Panc1 (cell line): ENCODE measurements at regions not wholly inside any gene's neighbourhood (a gene's known extent, or its start where the extent isn't known, plus 50 kb on each side); places are given as distances from the start of the nearest gene placed in this dataset.

Experiments
- ATAC-seq: fragments of 200-7000 bp; cut with Tn5 transposase; 2 replicates; pipeline ENCODE4 v1.9.1; 2020; ENCODE audit warnings: mild to moderate bottlenecking, moderate library complexity
- BruUV-seq: library from RNA; stranded (reverse); fragments of 400-500 nt; replicated peaks from 2 replicates; lab custom pipeline; 2021; lab: Mats Ljungman, UMichigan
- CTCF ChIA-PET: fragments of 300-600 bp; sonication (Branson Sonifier 250); formaldehyde crosslinking; loops from one replicate; lab custom pipeline; 2022; ENCODE audit warnings: antibody characterized with exemption; lab: Charles Lee
- POLR2A ChIA-PET: fragments of 300-600 bp; sonication (Branson Sonifier 250); formaldehyde crosslinking; loops from one replicate; lab custom pipeline; 2022; ENCODE audit warnings: antibody characterized with exemption; lab: Charles Lee
- DNase-seq: peaks from one replicate; pipeline ENCODE4 v3.0.0-alpha.2; 2010; ENCODE audit warnings: low read depth, low spot score
- H3K27ac ChIP-seq: 2 replicates; pipeline ENCODE4 v1.5.1; 2011; ENCODE audit warnings: mild to moderate bottlenecking, low read length, inconsistent platforms
- H3K27me3 ChIP-seq: fragments of 200-500 bp; sonication (Bioruptor generic); 2 replicates; pipeline ENCODE4 v1.6.0; 2014; ENCODE audit warnings: low read length, inconsistent platforms; ENCODE audit not compliant: control insufficient read depth, insufficient read depth
- H3K36me3 ChIP-seq: fragments of 200-500 bp; sonication (Bioruptor generic); 2 replicates; pipeline ENCODE4 v1.5.1; 2014; ENCODE audit warnings: inconsistent platforms, mild to moderate bottlenecking, low read length, moderate library complexity; ENCODE audit not compliant: control insufficient read depth, insufficient read depth
- H3K4me1 ChIP-seq: 2 replicates; pipeline ENCODE4 v1.5.1; 2011; ENCODE audit warnings: inconsistent platforms, mild to moderate bottlenecking, low read length, moderate library complexity; ENCODE audit not compliant: control insufficient read depth, insufficient read depth
- H3K4me3 ChIP-seq, 2 experiments: 2 replicates each; pipeline ENCODE4 v1.5.1; 2011 to 2012; ENCODE audit warnings: low read depth in 2 of 2, low read length in 2 of 2, mild to moderate bottlenecking in 2 of 2, inconsistent platforms in 1 of 2, moderate library complexity in 1 of 2
- H3K9me3 ChIP-seq: fragments of 200-500 bp; sonication (Bioruptor generic); 2 replicates; pipeline ENCODE4 v1.5.1; 2014; ENCODE audit warnings: low read depth, mild to moderate bottlenecking, inconsistent platforms, low read length, moderate library complexity; ENCODE audit not compliant: control insufficient read depth, insufficient read depth
- CTCF ChIP-seq: fragments of 450-650 bp; IDR thresholded peaks from 2 replicates; pipeline ENCODE4 v1.5.1; 2017; ENCODE audit warnings: mild to moderate bottlenecking
- POLR2AphosphoS5 ChIP-seq: IDR thresholded peaks from 2 replicates; pipeline ENCODE4 v1.6.1; 2012; ENCODE audit warnings: mild to moderate bottlenecking, low read depth, low read length, moderate library complexity
- REST ChIP-seq, 2 experiments: IDR thresholded peaks; 2 replicates each; pipeline ENCODE4 v1.6.1; 2011 to 2012; ENCODE audit warnings: low read depth in 2 of 2, control low read depth in 1 of 2, low read length in 1 of 2, mild to moderate bottlenecking in 1 of 2, moderate library complexity in 1 of 2; ENCODE audit not compliant: insufficient read depth in 1 of 2
- SIN3A ChIP-seq: IDR thresholded peaks from 2 replicates; pipeline ENCODE4 v1.6.1; 2012; ENCODE audit warnings: low read depth, mild to moderate bottlenecking, low read length, moderate library complexity, borderline replicate concordance; ENCODE audit not compliant: insufficient read depth
- TCF7L2 ChIP-seq: IDR thresholded peaks from 2 replicates; pipeline ENCODE4 v1.6.1; 2011; ENCODE audit warnings: mild to moderate bottlenecking, low read depth, low read length, inconsistent platforms
- in situ Hi-C: cut with HindIII; loops from 2 replicates; pipeline ENCODE4 v1.10.0; 2016; ENCODE audit warnings: low sequenced_read_pairs, low pct_unique_long_range_greater_than_20kb
- intact Hi-C: fragments of 100-400 bp; cut with micrococcal nuclease; formaldehyde crosslinking; loops from one replicate; pipeline ENCODE4 v1.10.0; 2022; ENCODE audit not compliant: unreplicated experiment

- Histone ChIP-seq H3K27me3 (peaks cover 2% of the 10 kb centered on the region; the same call in 1 of the 2 replicates), H3K9me3 (no peaks in the 10 kb centered on the region), H3K4me3 (no peak overlapping the region), H3K4me1 (no peaks in the 10 kb centered on the region), H3K27ac (no peak overlapping the region), H3K36me3 (no peaks in the 10 kb centered on the region)
- ChIA-PET POLR2A (no interaction called here), CTCF (no interaction called here)
- no peak for DNase-seq
- TF ChIP-seq POLR2AphosphoS5 (no peak), SIN3A (no peak), REST (IDR thresholded peaks at IDR 0.05; ENCODE audit: insufficient read depth in 1 of 2, low read depth in 2 of 2, low read length in 1 of 2) (no peak), CTCF (no peak), TCF7L2 (no peak)
- no peak for ATAC-seq
- intact Hi-C loops = no loop called here
- in situ Hi-C loops = no loop called here
- BruUV-seq = no TSS peak
These were observed 57.6 kb upstream of the ARGLU1 start for GRCh38 chr13:106625578-106625977.

GRCh38 chr13:106623799-106624460 lies 56.0 kb upstream of the ARGLU1 start:
- intact Hi-C loops (no loop called here), in situ Hi-C loops (no loop called here)
- ATAC-seq (no peak), DNase-seq (no peak)
- Histone ChIP-seq H3K4me3 (no peak overlapping the region), H3K27me3 (peaks cover 2% of the 10 kb centered on the region; the same call in 1 of the 2 replicates), H3K4me1 (no peaks in the 10 kb centered on the region), H3K36me3 (no peaks in the 10 kb centered on the region), H3K9me3 (no peaks in the 10 kb centered on the region), H3K27ac (no peak overlapping the region)
- POLR2A ChIA-PET = no interaction called here
- CTCF ChIA-PET = no interaction called here
- BruUV-seq = no TSS peak
- TF ChIP-seq SIN3A (no peak), CTCF (no peak), POLR2AphosphoS5 (no peak), TCF7L2 (no peak), REST (IDR thresholded peaks at IDR 0.05; ENCODE audit: insufficient read depth in 1 of 2, low read depth in 2 of 2, low read length in 1 of 2) (no peak)
